ENCODE measurements at regions not wholly inside any gene's neighbourhood (a gene's known extent, or its start where the extent isn't known, plus 50 kb on each side); places are given as distances from the start of the nearest gene placed in this dataset.

DNA sequence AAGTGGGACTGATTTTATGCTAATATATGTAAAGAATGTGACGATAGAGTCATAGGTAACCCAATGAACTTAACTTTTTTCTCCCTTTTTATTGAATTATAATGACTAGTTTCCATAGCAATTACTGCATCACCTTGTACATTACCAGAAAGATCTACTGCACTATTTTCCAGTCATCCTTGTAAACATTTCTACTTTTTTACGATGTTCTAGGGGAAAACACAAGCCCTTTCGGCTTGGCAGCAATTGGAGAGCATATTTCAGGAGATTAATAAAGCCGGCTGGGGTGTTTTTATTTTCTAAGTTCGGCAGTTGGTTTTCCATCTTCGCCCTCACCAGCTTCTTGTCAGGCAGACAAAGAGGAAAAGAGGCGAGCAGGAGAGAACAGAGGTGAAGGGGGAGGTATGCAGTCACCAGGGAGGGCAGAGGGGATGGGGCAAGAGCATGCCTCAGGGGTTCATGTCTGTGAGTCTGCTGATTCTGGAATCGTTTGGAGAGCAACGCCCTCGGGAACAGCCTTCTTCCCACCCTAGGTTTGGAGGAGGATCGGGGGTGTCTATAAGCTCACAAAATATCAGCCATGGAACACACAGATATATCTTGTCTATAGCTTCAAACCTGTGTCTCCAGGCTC, 476.4 kb downstream of the MIAT start:
- H3K9me3 ChIP-seq, result peaks cover 5% of the 10 kb centered on the region
- H3K4me3 ChIP-seq, result no peak overlapping the region
- H3K27ac ChIP-seq, result no peak overlapping the region
- H3K27me3 ChIP-seq, result peaks cover 16% of the 10 kb centered on the region
- 48% methylated on average over 11 of the region's 11 CpGs for WGBS
- no peak for DNase-seq (ENCODE audit: low spot score in 2 of 2)
- TF ChIP-seq, protein P1, sequence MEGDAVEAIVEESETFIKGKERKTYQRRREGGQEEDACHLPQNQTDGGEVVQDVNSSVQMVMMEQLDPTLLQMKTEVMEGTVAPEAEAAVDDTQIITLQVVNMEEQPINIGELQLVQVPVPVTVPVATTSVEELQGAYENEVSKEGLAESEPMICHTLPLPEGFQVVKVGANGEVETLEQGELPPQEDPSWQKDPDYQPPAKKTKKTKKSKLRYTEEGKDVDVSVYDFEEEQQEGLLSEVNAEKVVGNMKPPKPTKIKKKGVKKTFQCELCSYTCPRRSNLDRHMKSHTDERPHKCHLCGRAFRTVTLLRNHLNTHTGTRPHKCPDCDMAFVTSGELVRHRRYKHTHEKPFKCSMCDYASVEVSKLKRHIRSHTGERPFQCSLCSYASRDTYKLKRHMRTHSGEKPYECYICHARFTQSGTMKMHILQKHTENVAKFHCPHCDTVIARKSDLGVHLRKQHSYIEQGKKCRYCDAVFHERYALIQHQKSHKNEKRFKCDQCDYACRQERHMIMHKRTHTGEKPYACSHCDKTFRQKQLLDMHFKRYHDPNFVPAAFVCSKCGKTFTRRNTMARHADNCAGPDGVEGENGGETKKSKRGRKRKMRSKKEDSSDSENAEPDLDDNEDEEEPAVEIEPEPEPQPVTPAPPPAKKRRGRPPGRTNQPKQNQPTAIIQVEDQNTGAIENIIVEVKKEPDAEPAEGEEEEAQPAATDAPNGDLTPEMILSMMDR (IDR thresholded peaks at IDR 0.05), result no peak
- TF ChIP-seq POLR2A (IDR thresholded peaks at IDR 0.05) (no peak), POLR2AphosphoS5 (IDR thresholded peaks at IDR 0.05) (no peak), EP300 (IDR thresholded peaks at IDR 0.05) (no peak)
- peaks cover 15% of the 10 kb centered on the region for H3K4me1 ChIP-seq
- no peaks in the 10 kb centered on the region for H3K36me3 ChIP-seq

DNA sequence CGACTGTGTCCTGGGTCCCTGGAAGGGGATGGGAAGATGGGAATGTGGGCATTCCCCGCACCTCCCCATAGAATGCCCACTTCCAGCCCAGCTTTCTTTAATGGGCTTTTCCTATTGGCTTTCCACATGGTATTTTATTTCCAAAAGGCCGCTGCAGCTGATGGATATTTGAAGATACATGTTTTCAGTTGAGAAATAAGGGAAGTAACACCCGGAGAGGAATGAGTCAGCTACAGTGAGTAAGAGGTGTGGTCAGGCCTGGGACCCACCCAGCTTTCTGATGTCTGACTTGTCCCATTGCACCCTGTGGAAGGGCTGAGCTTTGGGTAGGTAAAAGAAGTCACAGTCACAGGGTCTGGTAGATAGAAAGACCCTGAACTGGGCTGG, 476.9 kb downstream of the MIAT start:
- Histone ChIP-seq H3K36me3 (no peaks in the 10 kb centered on the region), H3K9me3 (peaks cover 5% of the 10 kb centered on the region), H3K4me1 (peaks cover 15% of the 10 kb centered on the region), H3K27ac (no peak overlapping the region), H3K27me3 (peaks cover 16% of the 10 kb centered on the region), H3K4me3 (no peak overlapping the region)
- 48% methylated on average over 4 of the region's 4 CpGs for WGBS
- TF ChIP-seq, protein P1 (IDR thresholded peaks at IDR 0.05), result no peak
- no peak for TF ChIP-seq EP300 (IDR thresholded peaks at IDR 0.05)
- TF ChIP-seq POLR2A (IDR thresholded peaks at IDR 0.05), result no peak
- TF ChIP-seq POLR2AphosphoS5 (IDR thresholded peaks at IDR 0.05), result no peak
- peak in 1 of 2 donors; percentile 68 for DNase-seq (ENCODE audit: low spot score in 2 of 2)

DNA sequence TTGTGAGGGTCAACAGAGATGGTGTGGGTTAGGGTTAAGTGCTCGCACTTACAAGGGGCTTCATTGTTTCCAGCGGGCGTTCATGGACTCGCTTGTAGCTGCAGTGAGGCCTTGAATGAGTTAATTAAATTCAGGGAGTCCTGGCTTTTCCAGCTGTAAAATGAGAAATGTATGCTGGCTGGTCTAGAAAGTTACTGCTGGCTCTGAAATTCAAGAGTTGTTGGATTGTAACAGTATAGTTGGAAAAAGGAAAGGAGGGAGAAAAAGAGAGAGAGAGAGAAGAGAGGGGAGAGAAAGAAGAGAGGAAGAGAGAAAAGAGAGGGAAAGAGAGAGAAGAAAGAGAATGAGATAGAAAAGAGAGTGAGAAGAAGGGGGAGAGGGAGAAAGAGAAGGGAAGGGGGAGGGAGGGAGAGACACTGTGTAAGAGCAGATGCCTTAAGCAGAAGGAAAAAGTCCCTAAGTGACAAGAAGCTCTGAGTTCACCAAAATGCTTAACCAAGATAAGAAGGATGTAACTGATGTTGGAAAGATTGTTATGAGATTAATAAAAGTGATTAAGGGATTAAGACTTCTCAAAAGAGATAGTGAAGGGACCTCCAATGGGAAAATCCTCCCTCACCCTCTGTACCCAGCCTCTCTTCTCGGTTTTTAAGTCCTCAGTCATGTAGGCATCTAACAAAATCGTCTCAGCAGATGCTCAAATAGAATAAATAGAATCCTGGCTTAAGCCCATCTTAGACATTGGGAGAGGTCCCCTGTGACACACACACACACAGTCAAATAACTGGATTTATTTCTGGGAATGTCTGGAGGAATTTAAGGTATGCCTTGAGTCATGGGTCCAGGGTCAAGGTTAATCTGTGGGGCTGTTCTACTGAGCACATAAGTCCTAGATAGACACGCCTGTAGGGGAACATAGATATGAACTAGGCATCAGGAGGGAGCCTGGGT, 477.9 kb downstream of the MIAT start:
- TF ChIP-seq EP300 (IDR thresholded peaks at IDR 0.05), result no peak
- no peak for DNase-seq (ENCODE audit: low spot score in 2 of 2)
- no peak overlapping the region for H3K4me3 ChIP-seq
- whole genome bisulfite sequencing, result 82% methylated on average over 7 of the region's 7 CpGs
- H3K27me3 ChIP-seq, result peaks cover 16% of the 10 kb centered on the region
- H3K27ac ChIP-seq, result no peak overlapping the region
- no peaks in the 10 kb centered on the region for H3K36me3 ChIP-seq
- H3K9me3 ChIP-seq, result peaks cover 5% of the 10 kb centered on the region
- peaks cover 15% of the 10 kb centered on the region for H3K4me1 ChIP-seq

DNA sequence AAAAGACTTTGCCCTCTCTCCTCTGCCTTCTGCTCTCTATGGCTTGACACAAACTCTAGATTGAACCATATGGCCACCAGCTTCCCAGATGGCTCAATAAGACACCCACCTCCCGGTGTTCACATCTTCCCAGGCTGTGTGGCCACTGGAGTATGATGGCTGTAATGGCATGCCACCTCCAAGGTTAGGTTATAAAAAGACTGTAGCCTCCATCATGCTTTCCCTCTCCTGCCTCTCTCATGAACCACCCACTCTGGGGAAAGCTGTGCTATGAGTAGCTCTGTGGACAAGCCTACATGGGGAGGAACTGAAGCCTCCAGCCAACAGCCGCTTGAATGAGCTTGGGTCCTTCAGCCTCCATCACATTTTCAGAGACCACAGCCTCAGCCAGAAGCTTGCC, 479.2 kb downstream of the MIAT start:
- no peak overlapping the region for H3K27ac ChIP-seq
- H3K36me3 ChIP-seq, result no peaks in the 10 kb centered on the region
- TF ChIP-seq, protein P1 (IDR thresholded peaks at IDR 0.05), result no peak
- no peak for TF ChIP-seq POLR2A (IDR thresholded peaks at IDR 0.05)
- TF ChIP-seq POLR2AphosphoS5 (IDR thresholded peaks at IDR 0.05), result no peak
- TF ChIP-seq EP300 (IDR thresholded peaks at IDR 0.05), result no peak
- 94% methylated on average over 2 of the region's 2 CpGs for WGBS
- H3K27me3 ChIP-seq, result peaks cover 16% of the 10 kb centered on the region
- peaks cover 5% of the 10 kb centered on the region for H3K9me3 ChIP-seq
- peaks cover 15% of the 10 kb centered on the region for H3K4me1 ChIP-seq
- no peak for DNase-seq (ENCODE audit: low spot score in 2 of 2)
- no peak overlapping the region for H3K4me3 ChIP-seq

DNA sequence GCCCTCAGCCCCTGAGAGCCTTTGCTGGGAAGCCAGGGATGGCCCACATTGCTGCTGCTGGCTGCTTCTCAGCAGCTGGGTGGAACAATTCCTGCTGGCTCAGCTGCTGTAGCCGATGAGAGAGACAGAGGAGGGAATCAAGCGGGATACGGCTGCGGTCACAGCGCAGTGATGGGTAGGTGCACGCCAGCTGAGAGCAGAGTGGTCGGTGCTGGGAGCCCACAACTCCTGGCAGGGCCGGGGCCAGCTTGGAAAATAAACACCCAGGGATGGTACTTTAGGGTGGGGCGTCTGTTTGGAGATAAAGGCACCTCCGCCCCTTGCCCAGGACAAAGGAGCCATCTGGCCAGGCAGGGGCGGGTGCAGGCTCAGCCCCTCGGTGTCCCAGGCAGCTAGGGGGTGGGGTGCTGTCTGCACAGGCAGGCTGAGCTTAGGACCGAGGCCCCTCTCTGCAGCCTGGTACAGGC, 480.5 kb downstream of the MIAT start:
- Histone ChIP-seq H3K4me3 (no peak overlapping the region), H3K27ac (no peak overlapping the region), H3K36me3 (no peaks in the 10 kb centered on the region), H3K27me3 (peaks cover 18% of the 10 kb centered on the region), H3K4me1 (peaks cover 15% of the 10 kb centered on the region), H3K9me3 (peaks cover 5% of the 10 kb centered on the region)
- 59% methylated on average over 8 of the region's 13 CpGs for WGBS
- TF ChIP-seq POLR2AphosphoS5 (IDR thresholded peaks at IDR 0.05) (no peak), POLR2A (IDR thresholded peaks at IDR 0.05) (no peak), EP300 (IDR thresholded peaks at IDR 0.05) (no peak)
- TF ChIP-seq, protein P1 (IDR thresholded peaks at IDR 0.05), result no peak
- no peak for DNase-seq (ENCODE audit: low spot score in 2 of 2)

Data from suprapubic skin (tissue), 4 donors.